Nucleus accumbens (tissue), 56 donors: ENCODE measurements at regions not wholly inside any gene's neighbourhood (a gene's known extent, or its start where the extent isn't known, plus 50 kb on each side); places are given as distances from the start of the nearest gene placed in this dataset.

Experiments
- DNase-seq, 56 donors: peaks; one replicate each; lab custom pipeline; 2025; lab: John Stamatoyannopoulos, UW

GRCh38 chr10:112871021-112871420, 79.0 kb upstream of the TCF7L2 start:
- DNase-seq, result no peak

GRCh38 chr10:112872728-112873127, 77.3 kb upstream of the TCF7L2 start:
- DNase-seq, result no peak

DNA sequence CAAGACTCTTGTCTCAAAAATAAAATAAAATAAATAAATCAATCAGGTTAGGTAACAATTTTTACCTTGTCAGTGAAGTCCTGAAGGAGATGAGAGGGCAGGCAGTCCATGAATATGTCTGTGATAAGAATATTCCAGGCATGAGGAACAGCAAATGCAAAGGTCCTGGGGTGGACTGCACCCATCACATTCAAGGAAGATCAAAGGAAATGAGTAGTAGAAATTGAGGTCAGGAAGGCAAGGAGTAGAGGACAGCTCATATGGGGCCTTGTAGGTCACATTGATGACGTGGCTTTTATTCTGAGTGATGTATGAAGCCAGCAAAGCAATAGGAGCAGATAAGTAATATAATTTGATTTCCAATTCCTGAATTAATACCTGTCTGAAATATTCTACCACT, 76.5 kb upstream of the TCF7L2 start:
- no peak for DNase-seq

DNA sequence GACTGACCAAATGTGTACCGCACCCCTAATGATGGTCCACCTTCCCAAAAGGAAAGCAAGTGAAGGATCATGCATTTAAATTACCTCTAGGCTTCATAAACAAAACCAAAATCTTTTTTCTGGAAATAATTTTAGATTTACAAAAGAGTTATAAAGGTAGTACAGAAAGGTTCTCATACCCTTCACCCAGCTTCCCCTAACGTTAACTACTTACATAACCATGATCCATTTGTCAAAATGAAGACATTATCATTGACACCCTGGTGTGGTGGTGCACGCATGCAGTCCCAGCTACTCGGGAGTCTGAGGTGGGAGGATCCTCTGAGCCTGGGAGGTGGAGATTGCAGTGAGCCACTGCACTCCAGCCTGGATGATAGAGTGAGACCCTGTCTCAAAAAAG, 75.1 kb upstream of the TCF7L2 start:
- no peak for DNase-seq

GRCh38 chr10:112875476-112876267, 74.4 kb upstream of the TCF7L2 start:
- no peak for DNase-seq

DNA sequence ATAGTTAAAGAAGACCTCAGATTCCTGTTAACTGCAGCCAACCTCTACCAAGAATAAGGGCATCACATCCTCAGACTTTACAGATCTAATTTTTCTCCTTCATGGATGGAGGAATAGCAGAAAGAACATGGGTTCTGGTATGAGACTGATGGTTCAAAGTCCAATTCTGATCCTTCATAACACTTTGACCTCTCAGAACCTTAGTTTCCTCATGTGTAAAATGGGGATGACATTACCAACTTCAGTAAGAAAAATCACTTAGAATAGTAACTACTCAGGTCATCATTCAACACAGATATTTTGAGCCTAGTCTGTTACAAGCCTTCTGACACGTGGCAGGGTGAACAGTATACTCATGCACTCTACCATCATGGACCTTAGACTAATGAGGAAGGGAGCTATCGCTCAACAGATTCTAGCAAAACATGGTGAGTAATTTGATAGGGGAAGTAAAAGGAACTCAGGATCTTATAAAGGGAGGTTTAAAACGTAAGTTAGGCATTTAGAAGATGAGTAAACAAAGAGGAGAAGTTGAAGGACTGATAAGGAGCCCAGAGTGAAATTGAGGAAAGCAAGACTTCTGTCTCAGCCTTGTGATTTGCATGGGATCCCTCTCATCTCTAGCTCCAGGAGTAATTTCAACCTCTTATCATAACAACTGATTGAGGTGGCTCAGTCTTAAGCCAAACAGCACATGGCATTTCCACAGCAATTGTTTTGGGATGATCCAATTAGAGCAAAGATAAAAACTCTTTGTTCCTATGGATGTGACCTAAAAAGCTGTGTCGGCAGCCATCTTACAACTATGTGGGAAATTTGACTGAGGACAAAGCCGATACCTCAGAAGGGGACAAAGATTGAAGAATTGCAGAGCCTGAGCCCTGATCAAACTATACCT, 69.2 kb upstream of the TCF7L2 start:
- DNase-seq, result no peak

DNA sequence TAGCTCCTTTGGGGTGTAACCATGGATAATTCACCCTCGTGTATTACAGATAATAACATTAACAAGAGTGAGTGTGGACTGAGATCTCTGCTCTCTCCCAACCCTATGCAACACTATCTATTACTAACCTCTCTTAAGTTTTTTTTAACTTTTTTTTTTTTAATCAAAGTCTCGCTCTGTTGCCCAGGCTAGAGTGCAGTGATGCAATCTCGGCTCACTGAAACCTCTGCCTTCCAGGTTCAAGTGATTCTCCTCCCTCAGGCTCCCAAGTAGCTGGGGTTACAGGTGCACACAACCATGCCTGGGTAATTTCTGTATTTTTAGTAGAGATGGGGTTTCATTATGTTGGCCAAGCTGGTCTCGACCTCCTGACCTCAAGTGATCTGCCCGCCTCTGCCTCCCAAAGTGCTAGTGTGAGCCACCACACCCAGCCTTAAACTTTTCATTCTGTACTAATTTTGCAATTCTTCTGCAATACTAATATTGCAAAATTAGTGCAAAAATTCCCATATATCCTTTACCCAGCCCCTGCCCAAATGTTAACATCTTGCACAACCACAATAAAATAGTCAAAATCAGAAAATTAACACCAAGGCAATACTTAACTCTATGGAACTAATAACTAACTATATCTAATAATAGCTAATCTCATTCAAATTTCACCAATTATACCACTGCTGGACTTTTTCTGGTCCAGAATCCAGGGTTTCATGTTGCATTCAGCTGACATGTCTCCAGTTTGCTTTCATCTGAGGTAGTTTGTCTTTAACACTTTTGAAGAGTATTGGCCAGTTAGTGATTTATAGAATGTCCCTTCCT, 66.5 kb upstream of the TCF7L2 start:
- no peak for DNase-seq

GRCh38 chr10:112884179-112884504, 65.9 kb upstream of the TCF7L2 start:
- no peak for DNase-seq

- DNase-seq, result no peak
Observed at GRCh38 chr10:112886463-112886862, 63.6 kb upstream of the TCF7L2 start.

- no peak for DNase-seq
Observed at GRCh38 chr10:112887968-112888367, 62.1 kb upstream of the TCF7L2 start.

GRCh38 chr10:112895292-112895691, 54.8 kb upstream of the TCF7L2 start:
- DNase-seq, result no peak

GRCh38 chr10:112896273-112896672, 53.8 kb upstream of the TCF7L2 start:
- no peak for DNase-seq

DNA sequence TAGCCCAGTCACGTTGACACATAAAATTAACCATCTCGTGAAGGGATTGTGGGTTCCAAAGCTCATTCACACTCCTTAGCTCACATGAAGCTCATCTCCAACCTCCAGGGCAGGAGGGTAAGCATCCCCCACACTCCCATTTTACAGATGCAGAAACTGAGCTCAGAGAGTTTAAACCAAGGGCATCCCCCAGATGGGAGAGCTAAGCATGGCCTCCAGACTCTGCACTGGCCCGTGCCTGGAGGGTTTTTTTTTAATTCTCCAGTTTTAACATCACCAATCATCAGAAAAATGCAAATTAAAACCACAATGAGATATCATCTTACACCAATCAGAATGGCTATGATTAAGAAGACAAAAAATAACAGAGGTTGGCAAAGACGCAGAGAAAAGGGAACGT, 53.3 kb upstream of the TCF7L2 start:
- no peak for DNase-seq

DNA sequence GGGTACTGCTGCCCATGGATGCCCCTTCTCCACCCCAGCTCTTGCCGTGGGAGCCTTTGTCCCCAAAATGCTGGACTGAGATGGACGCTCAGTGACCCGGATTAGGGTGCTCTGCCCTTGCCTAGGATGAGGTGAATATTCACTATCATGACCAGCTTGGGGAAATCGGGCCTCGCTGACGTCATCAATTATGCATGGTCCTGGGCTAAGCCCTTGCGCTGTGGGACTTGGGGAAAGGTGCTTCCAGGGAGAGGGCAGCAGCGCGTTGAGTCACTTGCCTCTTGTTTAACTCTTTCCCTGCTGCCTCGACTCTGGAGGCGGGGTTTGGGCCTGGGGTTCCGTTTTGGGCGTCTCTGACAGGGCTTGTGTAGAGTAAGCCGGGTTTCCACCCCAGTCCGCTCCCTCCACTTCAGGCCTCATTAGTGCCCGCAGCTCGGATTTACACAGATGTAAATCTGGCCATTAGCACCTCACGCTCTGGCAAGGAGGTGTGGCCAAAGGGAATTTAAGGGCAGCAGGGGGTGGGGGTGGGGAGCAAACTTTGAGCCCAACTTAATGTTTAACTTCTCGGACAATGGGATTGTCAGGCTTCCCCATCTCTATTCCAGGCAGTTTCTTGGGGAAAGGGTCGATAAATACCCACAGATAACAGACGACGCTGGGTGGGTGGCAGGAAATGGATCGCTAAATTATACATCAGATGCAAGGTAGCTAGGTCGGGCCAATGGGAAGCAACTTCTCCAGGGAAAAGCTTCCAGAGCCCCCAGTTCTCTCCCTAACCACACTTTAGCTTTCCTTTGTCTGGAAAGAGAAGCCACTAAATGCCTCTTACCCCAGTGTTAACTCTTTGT, 51.3 kb upstream of the TCF7L2 start:
- DNase-seq, result peak in 2 of 56 donors; percentile 2 to 5

DNA sequence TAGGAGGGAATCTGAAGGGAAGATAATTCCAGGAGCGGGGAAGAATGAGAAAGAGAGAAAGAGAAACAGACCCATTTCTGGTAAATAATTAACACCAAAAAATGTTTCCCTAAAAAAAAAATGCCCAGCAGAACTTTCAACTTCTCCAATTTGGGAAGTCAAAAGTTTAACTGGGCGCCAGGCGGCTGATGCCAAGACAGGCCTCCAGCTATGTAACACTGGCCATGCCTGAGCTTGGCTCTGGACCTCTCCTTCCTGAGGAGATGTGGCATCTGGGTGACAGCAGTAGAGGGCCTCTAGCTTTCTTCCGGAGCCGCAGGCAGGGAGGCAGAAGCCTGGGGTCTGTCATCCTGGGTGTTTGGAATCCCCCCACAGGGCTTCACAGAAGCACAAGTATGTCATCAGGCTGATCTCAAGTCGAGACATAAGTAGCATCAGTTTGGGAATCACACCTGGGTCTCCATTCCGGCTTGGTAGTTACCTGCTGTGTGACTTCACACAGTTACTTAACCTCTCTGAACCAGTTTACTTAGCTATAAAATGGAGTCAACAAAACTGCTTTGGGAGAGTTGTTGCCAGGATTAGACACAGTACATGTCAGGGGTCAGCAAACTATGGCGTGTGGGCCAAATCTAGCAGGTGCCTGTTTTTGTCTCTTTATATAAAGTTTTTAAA, 50.5 kb upstream of the TCF7L2 start:
- no peak for DNase-seq
